ENCODE measurements at regions not wholly inside any gene's neighbourhood (a gene's known extent, or its start where the extent isn't known, plus 50 kb on each side); places are given as distances from the start of the nearest gene placed in this dataset.

DNA sequence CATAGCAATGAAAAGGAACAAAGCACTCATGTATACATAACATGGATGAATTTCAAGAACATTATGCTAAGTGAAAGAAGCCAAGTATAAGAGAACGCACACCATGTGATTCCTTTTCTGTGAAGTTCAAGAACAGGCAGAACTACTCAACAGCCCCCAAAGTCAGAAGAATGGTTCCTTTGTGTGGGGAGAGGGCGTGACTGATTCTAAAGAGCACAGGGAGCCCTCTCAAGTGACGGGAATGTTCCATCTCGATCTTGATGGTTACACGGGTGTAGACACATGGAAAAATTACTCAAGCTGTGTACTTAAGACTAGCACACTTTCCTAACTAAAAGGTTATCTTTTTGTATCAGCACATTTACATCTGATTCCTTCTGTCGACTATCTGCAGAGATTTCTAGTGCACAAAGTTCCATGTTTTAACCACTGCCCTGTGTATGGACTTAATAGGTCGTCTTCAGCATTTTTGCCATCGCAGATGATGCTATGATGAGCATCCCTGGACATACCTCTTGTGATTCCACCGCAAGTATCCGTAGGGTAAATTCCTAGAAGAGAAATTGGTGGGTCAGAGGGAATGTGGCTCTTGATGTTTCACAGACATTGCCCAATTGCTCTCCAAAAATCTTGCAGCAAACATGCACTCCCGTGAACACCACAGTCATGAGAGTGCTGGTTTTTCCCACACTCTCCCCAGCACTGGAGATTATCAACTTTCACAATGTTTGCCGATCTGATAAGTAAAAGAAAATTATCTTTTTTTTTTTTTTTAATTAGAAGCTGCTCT, 279.3 kb downstream of the BMP7 start:
- in situ Hi-C loops (cut with MboI) = no loop called here
- no peak overlapping the region for H3K4me2 ChIP-seq (ENCODE audit: control insufficient read depth, insufficient read depth)
- SMC1A ChIA-PET (ENCODE audit: uncharacterized antibody, unreplicated experiment) = no interaction called here

More for the DNA sequence above, 279.3 kb downstream of the BMP7 start:
- TF ChIP-seq CHD2 (IDR thresholded peaks at IDR 0.05; ENCODE audit: borderline replicate concordance, low read depth, low read length) = no peak
- TF ChIP-seq, protein P1, sequence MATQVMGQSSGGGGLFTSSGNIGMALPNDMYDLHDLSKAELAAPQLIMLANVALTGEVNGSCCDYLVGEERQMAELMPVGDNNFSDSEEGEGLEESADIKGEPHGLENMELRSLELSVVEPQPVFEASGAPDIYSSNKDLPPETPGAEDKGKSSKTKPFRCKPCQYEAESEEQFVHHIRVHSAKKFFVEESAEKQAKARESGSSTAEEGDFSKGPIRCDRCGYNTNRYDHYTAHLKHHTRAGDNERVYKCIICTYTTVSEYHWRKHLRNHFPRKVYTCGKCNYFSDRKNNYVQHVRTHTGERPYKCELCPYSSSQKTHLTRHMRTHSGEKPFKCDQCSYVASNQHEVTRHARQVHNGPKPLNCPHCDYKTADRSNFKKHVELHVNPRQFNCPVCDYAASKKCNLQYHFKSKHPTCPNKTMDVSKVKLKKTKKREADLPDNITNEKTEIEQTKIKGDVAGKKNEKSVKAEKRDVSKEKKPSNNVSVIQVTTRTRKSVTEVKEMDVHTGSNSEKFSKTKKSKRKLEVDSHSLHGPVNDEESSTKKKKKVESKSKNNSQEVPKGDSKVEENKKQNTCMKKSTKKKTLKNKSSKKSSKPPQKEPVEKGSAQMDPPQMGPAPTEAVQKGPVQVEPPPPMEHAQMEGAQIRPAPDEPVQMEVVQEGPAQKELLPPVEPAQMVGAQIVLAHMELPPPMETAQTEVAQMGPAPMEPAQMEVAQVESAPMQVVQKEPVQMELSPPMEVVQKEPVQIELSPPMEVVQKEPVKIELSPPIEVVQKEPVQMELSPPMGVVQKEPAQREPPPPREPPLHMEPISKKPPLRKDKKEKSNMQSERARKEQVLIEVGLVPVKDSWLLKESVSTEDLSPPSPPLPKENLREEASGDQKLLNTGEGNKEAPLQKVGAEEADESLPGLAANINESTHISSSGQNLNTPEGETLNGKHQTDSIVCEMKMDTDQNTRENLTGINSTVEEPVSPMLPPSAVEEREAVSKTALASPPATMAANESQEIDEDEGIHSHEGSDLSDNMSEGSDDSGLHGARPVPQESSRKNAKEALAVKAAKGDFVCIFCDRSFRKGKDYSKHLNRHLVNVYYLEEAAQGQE (IDR thresholded peaks at IDR 0.05; ENCODE audit: low read depth, low read length) = no peak
- TF ChIP-seq, protein P2, sequence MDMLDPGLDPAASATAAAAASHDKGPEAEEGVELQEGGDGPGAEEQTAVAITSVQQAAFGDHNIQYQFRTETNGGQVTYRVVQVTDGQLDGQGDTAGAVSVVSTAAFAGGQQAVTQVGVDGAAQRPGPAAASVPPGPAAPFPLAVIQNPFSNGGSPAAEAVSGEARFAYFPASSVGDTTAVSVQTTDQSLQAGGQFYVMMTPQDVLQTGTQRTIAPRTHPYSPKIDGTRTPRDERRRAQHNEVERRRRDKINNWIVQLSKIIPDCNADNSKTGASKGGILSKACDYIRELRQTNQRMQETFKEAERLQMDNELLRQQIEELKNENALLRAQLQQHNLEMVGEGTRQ (IDR thresholded peaks at IDR 0.05; ENCODE audit: borderline replicate concordance, low read depth, low read length) = no peak
- no peak for TF ChIP-seq TBL1XR1 (IDR thresholded peaks at IDR 0.05; ENCODE audit: low read depth, low read length)
- no peak for TF ChIP-seq CBX5 (IDR thresholded peaks at IDR 0.05; ENCODE audit: low read depth)
- no peak for TF ChIP-seq TAF1 (IDR thresholded peaks at IDR 0.05; ENCODE audit: borderline replicate concordance, low read depth, low read length)
- TF ChIP-seq IKZF1 (conservative IDR thresholded peaks at IDR 0.05) = no peak
- no peak for TF ChIP-seq CHD1 (IDR thresholded peaks at IDR 0.05; ENCODE audit: low read depth, low read length)
- TF ChIP-seq SMAD5 (IDR thresholded peaks at IDR 0.05; ENCODE audit: low read depth) = no peak
- no peak for TF ChIP-seq RBBP5 (conservative IDR thresholded peaks at IDR 0.05)
- TF ChIP-seq MTA3 (IDR thresholded peaks at IDR 0.05; ENCODE audit: borderline replicate concordance, low read length) = no peak
- TF ChIP-seq, protein P3, sequence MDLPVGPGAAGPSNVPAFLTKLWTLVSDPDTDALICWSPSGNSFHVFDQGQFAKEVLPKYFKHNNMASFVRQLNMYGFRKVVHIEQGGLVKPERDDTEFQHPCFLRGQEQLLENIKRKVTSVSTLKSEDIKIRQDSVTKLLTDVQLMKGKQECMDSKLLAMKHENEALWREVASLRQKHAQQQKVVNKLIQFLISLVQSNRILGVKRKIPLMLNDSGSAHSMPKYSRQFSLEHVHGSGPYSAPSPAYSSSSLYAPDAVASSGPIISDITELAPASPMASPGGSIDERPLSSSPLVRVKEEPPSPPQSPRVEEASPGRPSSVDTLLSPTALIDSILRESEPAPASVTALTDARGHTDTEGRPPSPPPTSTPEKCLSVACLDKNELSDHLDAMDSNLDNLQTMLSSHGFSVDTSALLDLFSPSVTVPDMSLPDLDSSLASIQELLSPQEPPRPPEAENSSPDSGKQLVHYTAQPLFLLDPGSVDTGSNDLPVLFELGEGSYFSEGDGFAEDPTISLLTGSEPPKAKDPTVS (IDR thresholded peaks at IDR 0.05; ENCODE audit: low read depth, low read length) = no peak
- TF ChIP-seq STAT1 (conservative IDR thresholded peaks at IDR 0.05) = no peak
- no peak for TF ChIP-seq ZNF207 (IDR thresholded peaks at IDR 0.05; ENCODE audit: borderline replicate concordance)
- POLR2A ChIA-PET = no interaction called here
- ATAC-seq (no peak), FAIRE-seq (no peak), DNase-seq (ENCODE audit: low read depth, low spot score) (no peak)
- Histone ChIP-seq H4K20me1 (ENCODE audit: control insufficient read depth, insufficient read depth) (no peaks in the 10 kb centered on the region), H2AFZ (ENCODE audit: control insufficient read depth, low read depth, low read length) (no peak overlapping the region), H3K27ac (ENCODE audit: control insufficient read depth, insufficient read depth) (no peak overlapping the region), H3K79me2 (ENCODE audit: control insufficient read depth, insufficient read depth, low read length) (no peaks in the 10 kb centered on the region), H3K9me3 (replicated peaks; ENCODE audit: control insufficient read depth, insufficient read depth, low read length) (no peaks in the 10 kb centered on the region), H3K27me3 (replicated peaks in 1 of 2; ENCODE audit: control insufficient read depth in 2 of 2, insufficient read depth in 2 of 2, low read length in 1 of 2) (peaks cover 0 to 2% of the 10 kb centered on the region in 2 experiments; a peak in 2 of 4 replicates), H3K36me3 (ENCODE audit: control insufficient read depth in 2 of 2, insufficient read depth in 2 of 2, low read length in 1 of 2) (no peaks in the 10 kb centered on the region), H3K4me1 (ENCODE audit: control insufficient read depth, insufficient read depth, low read length) (no peaks in the 10 kb centered on the region), H3K4me3 (no peak overlapping the region), H3K9ac (ENCODE audit: control insufficient read depth, insufficient read depth, low read length) (no peak overlapping the region)
- CTCF ChIA-PET = no interaction called here
- RAD21 ChIA-PET (ENCODE audit: unreplicated experiment) = no interaction called here
- no TSS peak for BruUV-seq (replicated peaks)
- intact Hi-C loops (cut with micrococcal nuclease; ENCODE audit: unreplicated experiment) = no loop called here
- WGBS (ENCODE audit: insufficient coverage, insufficient replicate concordance, low lambda C conversion rate, missing lambda C conversion rate) = 19% methylated on average over 12 of the region's 12 CpGs
